Mesendoderm (in vitro differentiated cells): ENCODE measurements at regions not wholly inside any gene's neighbourhood (a gene's known extent, or its start where the extent isn't known, plus 50 kb on each side); places are given as distances from the start of the nearest gene placed in this dataset.
"Not testable (repeated sequence)": the region's sequence is repeated elsewhere in the genome, so short reads cannot be mapped to it uniquely, and the experiment has no call there.

Experiments
- DNase-seq: peaks from one replicate; pipeline ENCODE4 v3.0.0; 2013
- H2AK5ac ChIP-seq: 2 replicates; pipeline ENCODE4 v1.6.1; 2013; ENCODE audit warnings: low read length, inconsistent platforms
- H2BK120ac ChIP-seq: 2 replicates; pipeline ENCODE4 v1.6.1; 2013; ENCODE audit warnings: low read depth, mild to moderate bottlenecking, low read length, moderate library complexity, mixed read lengths
- H2BK15ac ChIP-seq: replicated peaks from 2 replicates; pipeline ENCODE4 v1.6.1; 2013; ENCODE audit warnings: low read depth, mild to moderate bottlenecking, moderate library complexity
- H2BK5ac ChIP-seq: 2 replicates; pipeline ENCODE4 v1.6.1; 2013; ENCODE audit warnings: low read length, inconsistent platforms
- H3K18ac ChIP-seq: 2 replicates; pipeline ENCODE4 v1.6.1; 2013; ENCODE audit warnings: mild to moderate bottlenecking, low read length, mixed read lengths
- H3K23ac ChIP-seq: one replicate; pipeline ENCODE4 v1.6.1; 2013; ENCODE audit warnings: low read length
- H3K27ac ChIP-seq: 2 replicates; pipeline ENCODE4 v1.5.1; 2013; ENCODE audit warnings: low read depth, mild to moderate bottlenecking, inconsistent platforms, low read length, moderate library complexity
- H3K27me3 ChIP-seq: 2 replicates; pipeline ENCODE4 v1.6.1; 2013; ENCODE audit warnings: low read length, control low read depth, mild to moderate bottlenecking, inconsistent platforms; ENCODE audit not compliant: insufficient read depth, poor library complexity
- H3K36me3 ChIP-seq: 2 replicates; pipeline ENCODE4 v1.6.1; 2013; ENCODE audit warnings: low read length, inconsistent platforms; ENCODE audit not compliant: control insufficient read depth, insufficient read depth
- H3K4ac ChIP-seq: one replicate; pipeline ENCODE4 v1.6.1; 2013; ENCODE audit warnings: low read depth, mild to moderate bottlenecking, low read length, moderate library complexity
- H3K4me1 ChIP-seq: 2 replicates; pipeline ENCODE4 v1.6.1; 2013; ENCODE audit warnings: low read depth, low read length, inconsistent platforms; ENCODE audit not compliant: control insufficient read depth
- H3K4me2 ChIP-seq: 2 replicates; pipeline ENCODE4 v1.6.1; 2013; ENCODE audit warnings: low read length
- H3K4me3 ChIP-seq: 2 replicates; pipeline ENCODE4 v1.5.1; 2013; ENCODE audit warnings: mild to moderate bottlenecking, low read length
- H3K56ac ChIP-seq: one replicate; pipeline ENCODE4 v1.6.1; 2013; ENCODE audit warnings: low read length
- H3K79me1 ChIP-seq: 2 replicates; pipeline ENCODE4 v1.6.1; 2013; ENCODE audit warnings: low read length, inconsistent platforms
- H3K79me2 ChIP-seq: 2 replicates; pipeline ENCODE4 v1.6.1; 2013; ENCODE audit warnings: mild to moderate bottlenecking, low read length; ENCODE audit not compliant: control insufficient read depth, insufficient read depth
- H3K9ac ChIP-seq: 2 replicates; pipeline ENCODE4 v1.6.1; 2013; ENCODE audit warnings: low read length, inconsistent platforms
- H4K5ac ChIP-seq: one replicate; pipeline ENCODE4 v1.6.1; 2013; ENCODE audit warnings: low read length
- H4K8ac ChIP-seq: one replicate; pipeline ENCODE4 v1.6.1; 2013; ENCODE audit warnings: low read depth, mild to moderate bottlenecking, control low read depth, low read length, moderate library complexity
- WGBS: extraction: QIAGEN DNeasy Blood & Tissue Kit; methylation state at CpG from one replicate; pipeline ENCODE4 v1.1.7; 2013; ENCODE audit warnings: low lambda C conversion rate, missing lambda C conversion rate; ENCODE audit not compliant: insufficient coverage; ENCODE audit errors: extremely low coverage; 5-methylcytosine and 5-hydroxymethylcytosine counted together

GRCh38 chr7:79980376-79980775 lies 154.3 kb upstream of the GNAI1 start:
- whole genome bisulfite sequencing, result no CpG with 5 or more reads among the region's 1 CpG
- Histone ChIP-seq H3K9ac (no peak overlapping the region), H3K27ac (no peak overlapping the region)

GRCh38 chr7:79979437-79979836 lies 155.2 kb upstream of the GNAI1 start:
- no peak overlapping the region for H3K4ac ChIP-seq
- no peak overlapping the region for H3K4me2 ChIP-seq
- no peak overlapping the region for H2AK5ac ChIP-seq
- H3K23ac ChIP-seq, result no peak overlapping the region
- no peak overlapping the region for H3K27ac ChIP-seq
- no peak overlapping the region for H2BK120ac ChIP-seq
- no peak overlapping the region for H3K9ac ChIP-seq
- H3K4me3 ChIP-seq, result no peak overlapping the region
- no peaks in the 10 kb centered on the region for H3K27me3 ChIP-seq
- H3K79me1 ChIP-seq, result no peaks in the 10 kb centered on the region
- DNase-seq, result no peak
- no peak overlapping the region for H3K56ac ChIP-seq
- no peaks in the 10 kb centered on the region for H3K4me1 ChIP-seq
- H4K8ac ChIP-seq, result no peak overlapping the region
- no peaks in the 10 kb centered on the region for H3K79me2 ChIP-seq
- no peak overlapping the region for H3K18ac ChIP-seq
- H2BK5ac ChIP-seq, result no peak overlapping the region
- no peak overlapping the region for H2BK15ac ChIP-seq
- H4K5ac ChIP-seq, result no peak overlapping the region
- no peaks in the 10 kb centered on the region for H3K36me3 ChIP-seq
- no CpG with 5 or more reads among the region's 2 CpGs for WGBS

More at GRCh38 chr7:79980376-79980775, 154.3 kb upstream of the GNAI1 start:
- H3K79me2 ChIP-seq, result no peaks in the 10 kb centered on the region
- no peak for DNase-seq
- H3K79me1 ChIP-seq, result no peaks in the 10 kb centered on the region
- H3K56ac ChIP-seq, result no peak overlapping the region
- no peak overlapping the region for H4K5ac ChIP-seq
- no peak overlapping the region for H2BK15ac ChIP-seq
- H2AK5ac ChIP-seq, result no peak overlapping the region
- no peak overlapping the region for H2BK120ac ChIP-seq
- no peak overlapping the region for H3K23ac ChIP-seq
- no peak overlapping the region for H4K8ac ChIP-seq
- no peaks in the 10 kb centered on the region for H3K36me3 ChIP-seq
- no peak overlapping the region for H3K4ac ChIP-seq
- no peak overlapping the region for H3K18ac ChIP-seq
- H3K27me3 ChIP-seq, result no peaks in the 10 kb centered on the region
- no peak overlapping the region for H3K4me2 ChIP-seq
- no peaks in the 10 kb centered on the region for H3K4me1 ChIP-seq
- no peak overlapping the region for H2BK5ac ChIP-seq
- no peak overlapping the region for H3K4me3 ChIP-seq

- no peak for DNase-seq
- H2AK5ac ChIP-seq, result no peak overlapping the region
- H3K56ac ChIP-seq, result no peak overlapping the region
- H3K27ac ChIP-seq, result no peak overlapping the region
- H3K4me1 ChIP-seq, result no peaks in the 10 kb centered on the region
- WGBS, result no CpG with 5 or more reads among the region's 16 CpGs
- H2BK120ac ChIP-seq, result no peak overlapping the region
- no peak overlapping the region for H4K5ac ChIP-seq
- H2BK5ac ChIP-seq, result no peak overlapping the region
- H3K4ac ChIP-seq, result no peak overlapping the region
- H2BK15ac ChIP-seq, result no peak overlapping the region
- no peak overlapping the region for H3K4me3 ChIP-seq
- no peak overlapping the region for H3K9ac ChIP-seq
- no peak overlapping the region for H3K23ac ChIP-seq
- no peaks in the 10 kb centered on the region for H3K36me3 ChIP-seq
- no peak overlapping the region for H3K4me2 ChIP-seq
- H4K8ac ChIP-seq, result no peak overlapping the region
- no peak overlapping the region for H3K18ac ChIP-seq
- no peaks in the 10 kb centered on the region for H3K79me2 ChIP-seq
- H3K79me1 ChIP-seq, result no peaks in the 10 kb centered on the region
- H3K27me3 ChIP-seq, result no peaks in the 10 kb centered on the region
Measured at GRCh38 chr7:79977481-79977880, 157.2 kb upstream of the GNAI1 start.

GRCh38 chr7:79976711-79977020 lies 158.0 kb upstream of the GNAI1 start:
- not testable (repeated sequence) for H2AK5ac ChIP-seq, H4K5ac ChIP-seq, H3K4me2 ChIP-seq, H3K4me1 ChIP-seq, H2BK120ac ChIP-seq, H3K4ac ChIP-seq, H3K79me1 ChIP-seq, H3K27ac ChIP-seq, H3K4me3 ChIP-seq, H3K27me3 ChIP-seq, H3K36me3 ChIP-seq, H3K9ac ChIP-seq, H2BK15ac ChIP-seq, H3K56ac ChIP-seq, H4K8ac ChIP-seq, H2BK5ac ChIP-seq, H3K79me2 ChIP-seq, H3K23ac ChIP-seq, H3K18ac ChIP-seq
- peak; percentile 2 for DNase-seq
- no CpG with 5 or more reads among the region's 5 CpGs for WGBS

- H3K4me2 ChIP-seq, DNase-seq, H3K4me1 ChIP-seq, H3K9ac ChIP-seq, H3K79me2 ChIP-seq, H3K23ac ChIP-seq, H2BK120ac ChIP-seq, H2BK5ac ChIP-seq, H4K5ac ChIP-seq, H4K8ac ChIP-seq, H3K79me1 ChIP-seq, H2BK15ac ChIP-seq, H3K4ac ChIP-seq, H3K27ac ChIP-seq, H3K4me3 ChIP-seq, H3K36me3 ChIP-seq, H2AK5ac ChIP-seq, H3K18ac ChIP-seq, H3K56ac ChIP-seq, H3K27me3 ChIP-seq: not testable (repeated sequence)
- no CpG with 5 or more reads among the region's 26 CpGs for WGBS
Measured at GRCh38 chr7:79975986-79976710, 158.5 kb upstream of the GNAI1 start.

DNA sequence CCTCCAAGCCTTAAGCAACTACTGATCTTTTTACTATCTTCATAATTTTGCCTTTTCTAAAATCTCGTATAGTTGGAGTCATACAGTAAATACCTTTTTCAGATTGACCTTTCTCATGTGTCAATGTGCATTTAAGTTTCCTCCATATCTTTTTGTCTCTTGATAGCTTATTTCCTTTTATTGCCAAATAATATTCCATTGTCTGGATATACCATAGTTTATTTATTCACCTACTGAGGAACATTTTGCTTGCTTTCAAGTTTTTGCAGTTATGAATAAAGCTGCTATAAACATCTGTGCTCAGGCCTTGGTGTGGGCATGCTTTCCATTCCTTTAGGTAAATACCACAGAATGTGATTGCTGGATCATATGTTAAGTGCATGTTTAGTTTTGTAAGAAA lies 161.2 kb upstream of the GNAI1 start:
- H4K8ac ChIP-seq, result no peak overlapping the region
- no peaks in the 10 kb centered on the region for H3K27me3 ChIP-seq
- H3K4me2 ChIP-seq, result no peak overlapping the region
- H3K4ac ChIP-seq, result no peak overlapping the region
- no peak overlapping the region for H2BK120ac ChIP-seq
- H2BK5ac ChIP-seq, result no peak overlapping the region
- H3K4me1 ChIP-seq, result no peaks in the 10 kb centered on the region
- no peak overlapping the region for H3K23ac ChIP-seq
- H3K4me3 ChIP-seq, result no peak overlapping the region
- H4K5ac ChIP-seq, result no peak overlapping the region
- WGBS, result no CpG with 5 or more reads among the region's 1 CpG
- no peaks in the 10 kb centered on the region for H3K79me2 ChIP-seq
- H2AK5ac ChIP-seq, result no peak overlapping the region
- no peak overlapping the region for H3K27ac ChIP-seq
- no peak overlapping the region for H3K9ac ChIP-seq
- H3K79me1 ChIP-seq, result no peaks in the 10 kb centered on the region
- no peak overlapping the region for H2BK15ac ChIP-seq
- no peak for DNase-seq
- no peak overlapping the region for H3K56ac ChIP-seq
- H3K36me3 ChIP-seq, result no peaks in the 10 kb centered on the region
- H3K18ac ChIP-seq, result no peak overlapping the region
